ENCODE measurements at regions not wholly inside any gene's neighbourhood (a gene's known extent, or its start where the extent isn't known, plus 50 kb on each side); places are given as distances from the start of the nearest gene placed in this dataset.

- no peaks in the 10 kb centered on the region for H3K4me1 ChIP-seq
- no peak overlapping the region for H3K4me3 ChIP-seq
- no peaks in the 10 kb centered on the region for H3K9me3 ChIP-seq
- intact Hi-C loops (cut with DNase I): no loop called here
- DNase-seq: no peak
- H3K27me3 ChIP-seq: peaks cover 0 to 9% (median 0%) of the 10 kb centered on the region in 3 donors
- no peaks in the 10 kb centered on the region for H3K36me3 ChIP-seq
- WGBS, 2 donors: 53 to 74% methylated on average over 6 of the region's 6 CpGs
- TF ChIP-seq POLR2A (IDR thresholded peaks at IDR 0.05) (no peak), POLR2AphosphoS5 (IDR thresholded peaks at IDR 0.05) (no peak), EP300 (IDR thresholded peaks at IDR 0.05) (no peak), CTCF (IDR thresholded peaks at IDR 0.05) (no peak)
- H3K27ac ChIP-seq: no peak overlapping the region
Observed at GRCh38 chr12:131592972-131593371, 117.9 kb upstream of the SFSWAP start.

GRCh38 chr12:131593406-131593805 is 117.5 kb upstream of the SFSWAP start:
- no peak overlapping the region for H3K4me3 ChIP-seq

GRCh38 chr12:131596115-131596514 is 114.8 kb upstream of the SFSWAP start:
- WGBS, 2 donors: 84 to 89% methylated on average over 5 of the region's 5 CpGs
- H3K9me3 ChIP-seq: no peaks in the 10 kb centered on the region
- TF ChIP-seq POLR2AphosphoS5 (IDR thresholded peaks at IDR 0.05) (no peak), POLR2A (IDR thresholded peaks at IDR 0.05) (no peak), EP300 (IDR thresholded peaks at IDR 0.05) (no peak), CTCF (IDR thresholded peaks at IDR 0.05) (no peak)
- H3K27ac ChIP-seq: no peak overlapping the region
- intact Hi-C loops (cut with DNase I): no loop called here
- no peak overlapping the region for H3K4me3 ChIP-seq
- DNase-seq: no peak
- no peaks in the 10 kb centered on the region for H3K4me1 ChIP-seq
- H3K36me3 ChIP-seq: no peaks in the 10 kb centered on the region
- peaks cover 0 to 8% (median 0%) of the 10 kb centered on the region in 3 donors for H3K27me3 ChIP-seq

More at GRCh38 chr12:131593406-131593805, 117.5 kb upstream of the SFSWAP start:
- H3K9me3 ChIP-seq: no peaks in the 10 kb centered on the region
- 82 to 85% methylated on average over 3 of the region's 3 CpGs for WGBS, 2 donors
- no peaks in the 10 kb centered on the region for H3K36me3 ChIP-seq
- H3K4me1 ChIP-seq: no peaks in the 10 kb centered on the region
- no peak for DNase-seq
- H3K27me3 ChIP-seq: peaks cover 0 to 9% (median 0%) of the 10 kb centered on the region in 3 donors
- H3K27ac ChIP-seq: no peak overlapping the region
- TF ChIP-seq EP300 (IDR thresholded peaks at IDR 0.05) (no peak), CTCF (IDR thresholded peaks at IDR 0.05) (no peak), POLR2AphosphoS5 (IDR thresholded peaks at IDR 0.05) (no peak), POLR2A (IDR thresholded peaks at IDR 0.05) (no peak)
- intact Hi-C loops (cut with DNase I): no loop called here

GRCh38 chr12:131597333-131597732 is 113.6 kb upstream of the SFSWAP start:
- Histone ChIP-seq H3K36me3 (no peaks in the 10 kb centered on the region), H3K4me1 (no peaks in the 10 kb centered on the region), H3K4me3 (no peak overlapping the region), H3K27me3 (no peaks in the 10 kb centered on the region), H3K27ac (no peak overlapping the region), H3K9me3 (no peaks in the 10 kb centered on the region)
- DNase-seq: no peak
- TF ChIP-seq CTCF (IDR thresholded peaks at IDR 0.05) (no peak), POLR2AphosphoS5 (IDR thresholded peaks at IDR 0.05) (no peak), POLR2A (IDR thresholded peaks at IDR 0.05) (no peak), EP300 (IDR thresholded peaks at IDR 0.05) (no peak)
- 59 to 72% methylated on average over 7 of the region's 7 CpGs for WGBS, 2 donors
- intact Hi-C loops (cut with DNase I): no loop called here

- Histone ChIP-seq H3K27ac (no peak overlapping the region), H3K4me1 (no peaks in the 10 kb centered on the region), H3K36me3 (no peaks in the 10 kb centered on the region), H3K9me3 (no peaks in the 10 kb centered on the region), H3K4me3 (no peak overlapping the region), H3K27me3 (peaks cover 0 to 13% (median 0%) of the 10 kb centered on the region in 3 donors)
- TF ChIP-seq CTCF (IDR thresholded peaks at IDR 0.05) (no peak), POLR2AphosphoS5 (IDR thresholded peaks at IDR 0.05) (no peak), POLR2A (IDR thresholded peaks at IDR 0.05) (no peak), EP300 (IDR thresholded peaks at IDR 0.05) (no peak)
- no peak for DNase-seq
- 44 to 76% methylated on average over 5 of the region's 5 CpGs for WGBS, 2 donors
- intact Hi-C loops (cut with DNase I): no loop called here
Observed at GRCh38 chr12:131598717-131599116, 112.2 kb upstream of the SFSWAP start.
